ENCODE measurements at regions not wholly inside any gene's neighbourhood (a gene's known extent, or its start where the extent isn't known, plus 50 kb on each side); places are given as distances from the start of the nearest gene placed in this dataset.
"Not testable (repeated sequence)": the region's sequence is repeated elsewhere in the genome, so short reads cannot be mapped to it uniquely, and the experiment has no call there.

- Mint-ChIP-seq H3K27me3 (peaks cover 4% of the 10 kb centered on the region), H3K36me3 (no peaks in the 10 kb centered on the region), H3K9me3 (no peaks in the 10 kb centered on the region), H3K4me1 (no peaks in the 10 kb centered on the region), H3K4me3 (no peak overlapping the region), H3K27ac (no peak overlapping the region)
- POLR2A ChIA-PET = interaction anchor here (0.7 kb wide), 1 partner anchor 41 kb away, joined by 5 read pairs; no protein-coding TSS in a partner anchor
- no peak for DNase-seq
- ATAC-seq (ENCODE audit: low read depth) = no peak
These were observed 186.1 kb downstream of the TMA16 start for GRCh38 chr4:163680386-163681098.

GRCh38 chr4:163681208-163681821 is 186.8 kb downstream of the TMA16 start:
- Mint-ChIP-seq H3K4me1 (no peaks in the 10 kb centered on the region), H3K27me3 (peaks cover 4% of the 10 kb centered on the region), H3K9me3 (no peaks in the 10 kb centered on the region), H3K4me3 (no peak overlapping the region), H3K36me3 (no peaks in the 10 kb centered on the region), H3K27ac (no peak overlapping the region)
- peak; percentile 50 for ATAC-seq (ENCODE audit: low read depth)
- no peak for DNase-seq
- POLR2A ChIA-PET = interaction anchor here (0.6 kb wide), 1 partner anchor 943 kb away, joined by 3 read pairs; no protein-coding TSS in a partner anchor

DNA sequence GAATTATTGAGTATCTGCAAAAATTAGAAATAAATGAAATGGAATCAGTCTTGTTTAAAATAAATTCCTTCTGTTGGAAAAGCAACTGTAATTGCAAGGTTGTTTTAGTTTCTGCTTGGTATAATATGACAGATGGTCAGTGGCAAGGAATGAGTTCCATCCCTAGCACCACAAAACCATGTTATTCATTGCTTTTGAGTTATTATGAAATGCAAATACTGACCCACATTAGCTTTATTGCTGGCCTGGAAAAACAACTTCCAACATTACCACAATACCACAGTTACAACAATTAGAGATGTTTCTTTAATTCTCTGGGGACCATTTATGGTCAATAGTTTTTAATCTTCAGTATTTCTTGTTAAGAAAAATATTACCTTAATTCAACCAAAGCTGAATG is 194.4 kb downstream of the TMA16 start:
- POLR2A ChIA-PET = no interaction called here
- ATAC-seq (ENCODE audit: low read depth) = no peak
- H3K4me1 Mint-ChIP-seq = no peaks in the 10 kb centered on the region

DNA sequence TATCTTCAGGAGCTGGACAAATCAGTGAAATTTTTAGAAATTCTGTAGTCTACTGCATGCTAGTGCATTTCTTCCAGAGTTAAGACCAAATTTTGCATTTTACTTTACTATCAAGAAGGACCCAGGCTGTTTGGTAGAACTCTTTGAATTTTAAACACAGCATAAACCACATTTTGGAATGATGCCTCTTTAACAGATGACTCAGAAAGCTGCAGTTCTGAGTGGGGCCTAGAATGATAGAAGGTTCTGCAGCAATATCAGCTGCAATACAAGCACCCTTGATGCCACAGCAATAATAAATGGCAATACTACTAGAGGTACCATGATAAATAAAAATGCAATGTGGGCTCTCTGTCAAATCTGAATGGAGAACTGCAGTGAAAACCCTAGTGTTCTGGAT is 198.7 kb downstream of the TMA16 start:
- H3K4me3 Mint-ChIP-seq = no peak overlapping the region
- no peak overlapping the region for H3K27ac Mint-ChIP-seq
- H3K27me3 Mint-ChIP-seq = peaks cover 6% of the 10 kb centered on the region
- H3K4me1 Mint-ChIP-seq = no peaks in the 10 kb centered on the region
- POLR2A ChIA-PET = no interaction called here
- DNase-seq (no peak), ATAC-seq (ENCODE audit: low read depth) (no peak)
- H3K36me3 Mint-ChIP-seq = no peaks in the 10 kb centered on the region
- no peaks in the 10 kb centered on the region for H3K9me3 Mint-ChIP-seq

More for the DNA sequence above, 194.4 kb downstream of the TMA16 start:
- H3K27me3 Mint-ChIP-seq = peaks cover 7% of the 10 kb centered on the region
- H3K4me3 Mint-ChIP-seq = no peak overlapping the region
- no peak overlapping the region for H3K27ac Mint-ChIP-seq
- no peak for DNase-seq
- H3K36me3 Mint-ChIP-seq = no peaks in the 10 kb centered on the region
- H3K9me3 Mint-ChIP-seq = no peaks in the 10 kb centered on the region

DNA sequence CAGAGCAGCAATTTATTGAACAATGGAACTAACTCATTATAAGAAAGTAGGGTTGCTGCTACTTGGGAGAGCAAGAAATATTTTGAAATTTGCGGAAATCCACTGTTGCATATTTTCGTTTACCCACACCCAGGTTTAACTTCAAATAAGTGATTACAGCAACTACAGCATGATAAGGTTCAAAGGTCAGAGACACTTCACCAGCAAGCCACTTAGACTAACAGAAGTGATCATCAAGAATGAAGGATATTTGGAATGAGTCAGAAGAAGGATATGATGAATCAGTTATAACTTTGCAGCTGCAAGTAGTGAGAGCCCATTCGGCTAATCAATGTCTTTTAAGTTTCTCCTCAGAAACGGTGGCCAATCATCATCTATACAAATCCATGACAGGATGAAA is 199.3 kb downstream of the TMA16 start:
- H3K36me3 Mint-ChIP-seq = no peaks in the 10 kb centered on the region
- ATAC-seq (ENCODE audit: low read depth) (no peak), DNase-seq (no peak)
- H3K27me3 Mint-ChIP-seq = peaks cover 6% of the 10 kb centered on the region
- no peaks in the 10 kb centered on the region for H3K9me3 Mint-ChIP-seq
- H3K4me1 Mint-ChIP-seq = no peaks in the 10 kb centered on the region
- H3K27ac Mint-ChIP-seq = no peak overlapping the region
- no peak overlapping the region for H3K4me3 Mint-ChIP-seq
- POLR2A ChIA-PET = no interaction called here

DNA sequence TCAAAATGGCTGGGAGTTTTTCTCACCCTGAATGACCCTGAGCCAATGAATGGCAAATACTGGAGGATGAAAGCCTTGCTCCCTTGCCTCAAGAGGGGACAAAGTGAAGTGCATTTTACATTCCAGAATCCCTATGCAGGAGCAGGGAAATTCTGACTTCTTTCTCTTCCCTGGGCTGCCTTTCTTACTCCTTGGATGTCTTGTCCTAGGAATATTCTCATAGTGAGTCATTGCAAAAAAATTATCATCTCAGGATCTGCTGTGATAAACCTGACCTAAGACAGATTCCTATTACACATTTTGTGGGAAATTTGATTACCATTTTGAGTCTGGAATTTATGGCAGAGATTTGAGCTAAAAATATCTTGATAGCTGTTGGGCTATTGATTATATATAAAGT is 199.9 kb downstream of the TMA16 start:
- no peaks in the 10 kb centered on the region for H3K9me3 Mint-ChIP-seq
- POLR2A ChIA-PET = no interaction called here
- peaks cover 6% of the 10 kb centered on the region for H3K27me3 Mint-ChIP-seq
- DNase-seq = no peak
- H3K36me3 Mint-ChIP-seq = no peaks in the 10 kb centered on the region
- no peak overlapping the region for H3K4me3 Mint-ChIP-seq
- H3K4me1 Mint-ChIP-seq = no peaks in the 10 kb centered on the region
- H3K27ac Mint-ChIP-seq = no peak overlapping the region
- ATAC-seq (ENCODE audit: low read depth) = no peak

DNA sequence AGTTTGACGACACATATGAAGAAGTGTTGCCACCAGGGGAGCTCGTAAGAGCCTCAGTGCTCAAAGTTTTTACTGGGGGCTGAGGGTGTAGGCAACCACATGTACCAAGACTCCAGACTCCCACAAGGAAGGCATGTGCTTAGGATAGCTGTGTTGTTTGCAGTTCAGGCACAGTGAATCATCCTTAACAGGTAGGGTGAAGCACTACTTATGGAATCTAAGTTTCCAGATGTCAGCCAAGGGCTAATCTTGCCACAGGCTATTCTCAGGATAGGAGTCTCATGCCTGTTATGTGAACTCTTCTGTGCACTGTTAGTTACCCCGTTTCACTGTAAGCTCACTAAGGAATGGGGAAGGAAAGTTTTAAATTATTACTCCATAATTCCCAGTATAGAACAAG is 202.6 kb downstream of the TMA16 start:
- no peaks in the 10 kb centered on the region for H3K4me1 Mint-ChIP-seq
- no peaks in the 10 kb centered on the region for H3K36me3 Mint-ChIP-seq
- H3K4me3 Mint-ChIP-seq = no peak overlapping the region
- POLR2A ChIA-PET = no interaction called here
- H3K27me3 Mint-ChIP-seq = peaks cover 4% of the 10 kb centered on the region
- no peak for ATAC-seq (ENCODE audit: low read depth)
- H3K9me3 Mint-ChIP-seq = no peaks in the 10 kb centered on the region
- H3K27ac Mint-ChIP-seq = no peak overlapping the region
- DNase-seq = no peak

DNA sequence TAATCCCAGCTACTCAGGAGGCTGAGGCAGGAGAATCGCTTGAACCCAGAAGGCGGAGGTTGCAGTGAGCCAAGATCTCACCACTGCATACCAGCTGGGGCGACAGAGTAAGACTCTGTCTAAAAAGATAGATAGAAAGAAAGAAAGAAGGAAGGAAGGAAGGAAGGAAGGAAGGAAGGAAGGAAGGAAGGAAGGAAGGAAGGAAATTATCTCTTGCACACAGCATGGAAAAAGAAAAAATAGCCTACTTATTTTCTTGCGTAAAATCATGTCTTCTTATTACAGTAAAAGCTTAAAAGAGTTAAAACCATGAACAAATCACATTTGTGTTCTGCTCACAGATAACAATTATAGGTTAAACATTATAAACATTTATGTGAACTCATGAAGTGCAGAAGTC is 205.9 kb downstream of the TMA16 start:
- H3K36me3 Mint-ChIP-seq; POLR2A ChIA-PET; H3K4me3 Mint-ChIP-seq; H3K27me3 Mint-ChIP-seq; H3K27ac Mint-ChIP-seq; H3K4me1 Mint-ChIP-seq; H3K9me3 Mint-ChIP-seq; DNase-seq; ATAC-seq (ENCODE audit: low read depth): not testable (repeated sequence)

DNA sequence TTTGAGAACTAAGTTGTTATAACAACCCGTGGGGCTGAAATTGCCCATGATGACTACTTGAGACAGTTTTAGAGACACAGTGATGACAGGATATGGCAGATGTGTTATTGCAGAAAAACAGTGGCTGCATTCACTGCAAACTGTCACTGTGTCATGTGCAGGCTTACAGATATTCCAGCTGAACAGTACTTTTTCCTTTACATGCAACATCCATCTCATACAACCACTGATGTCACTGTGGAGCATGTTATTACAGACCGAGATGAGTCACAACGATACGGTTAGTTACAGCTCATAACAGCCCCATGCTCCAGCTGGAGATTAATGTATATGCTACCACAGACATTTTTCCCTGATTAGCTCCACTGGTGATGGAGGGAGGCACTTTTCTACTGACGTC is 207.4 kb downstream of the TMA16 start:
- POLR2A ChIA-PET = no interaction called here
- Mint-ChIP-seq H3K27me3 (no peaks in the 10 kb centered on the region), H3K4me1 (no peaks in the 10 kb centered on the region), H3K9me3 (no peaks in the 10 kb centered on the region), H3K4me3 (no peak overlapping the region), H3K27ac (no peak overlapping the region), H3K36me3 (no peaks in the 10 kb centered on the region)
- ATAC-seq (ENCODE audit: low read depth) (no peak), DNase-seq (no peak)

GRCh38 chr4:163702736-163703135 is 208.2 kb downstream of the TMA16 start:
- POLR2A ChIA-PET = no interaction called here
- Mint-ChIP-seq H3K36me3 (no peaks in the 10 kb centered on the region), H3K27me3 (no peaks in the 10 kb centered on the region), H3K4me1 (no peaks in the 10 kb centered on the region), H3K9me3 (no peaks in the 10 kb centered on the region), H3K4me3 (no peak overlapping the region), H3K27ac (no peak overlapping the region)
- DNase-seq (no peak), ATAC-seq (ENCODE audit: low read depth) (no peak)

DNA sequence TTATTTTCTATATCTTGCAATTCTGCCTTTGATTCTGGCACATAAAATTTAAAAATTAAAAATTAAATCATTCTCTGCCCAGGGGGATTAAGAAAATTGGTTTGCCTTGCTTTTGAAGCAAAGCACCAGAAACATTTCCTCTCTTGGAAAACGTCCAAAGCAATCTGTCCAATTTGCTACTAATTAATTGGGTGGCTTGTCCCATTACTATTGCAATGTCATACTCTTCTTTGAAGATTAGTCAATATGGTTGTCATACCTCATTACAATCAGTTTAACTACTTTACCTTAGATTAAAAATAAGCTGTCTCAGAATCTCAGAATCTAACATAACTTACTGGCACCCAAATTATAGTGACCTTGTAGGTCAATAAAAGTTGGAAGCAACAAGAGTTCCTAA is 208.8 kb downstream of the TMA16 start:
- H3K4me1 Mint-ChIP-seq = no peaks in the 10 kb centered on the region
- POLR2A ChIA-PET = no interaction called here
- DNase-seq = no peak
- no peaks in the 10 kb centered on the region for H3K36me3 Mint-ChIP-seq
- no peak for ATAC-seq (ENCODE audit: low read depth)
- H3K9me3 Mint-ChIP-seq = no peaks in the 10 kb centered on the region
- H3K27me3 Mint-ChIP-seq = no peaks in the 10 kb centered on the region
- H3K27ac Mint-ChIP-seq = no peak overlapping the region
- H3K4me3 Mint-ChIP-seq = no peak overlapping the region

GRCh38 chr4:163707873-163708272 is 213.4 kb downstream of the TMA16 start:
- Mint-ChIP-seq H3K4me1 (no peaks in the 10 kb centered on the region), H3K9me3 (no peaks in the 10 kb centered on the region), H3K4me3 (no peak overlapping the region), H3K27me3 (no peaks in the 10 kb centered on the region), H3K27ac (no peak overlapping the region), H3K36me3 (no peaks in the 10 kb centered on the region)
- no peak for ATAC-seq (ENCODE audit: low read depth)
- POLR2A ChIA-PET = no interaction called here
- no peak for DNase-seq

DNA sequence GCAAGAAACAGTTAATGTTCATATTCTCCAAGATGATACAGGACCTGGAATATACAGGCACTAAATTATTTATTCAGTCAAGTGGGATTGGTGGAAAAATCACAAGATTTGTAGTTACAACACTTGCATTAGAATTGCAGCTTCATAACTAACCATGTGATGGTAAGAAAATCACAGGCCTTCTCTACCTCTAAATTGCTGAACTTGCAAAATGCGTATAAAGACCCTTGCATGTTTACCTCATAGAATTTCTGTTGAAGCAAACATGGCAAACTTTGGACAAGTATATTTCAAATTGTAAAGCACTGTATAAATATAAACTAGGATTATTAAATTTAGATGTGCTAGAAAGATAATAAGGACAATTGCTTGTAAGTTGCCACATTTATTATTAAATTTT is 215.1 kb downstream of the TMA16 start:
- no peaks in the 10 kb centered on the region for H3K27me3 Mint-ChIP-seq
- no peak overlapping the region for H3K27ac Mint-ChIP-seq
- POLR2A ChIA-PET = no interaction called here
- no peak for ATAC-seq (ENCODE audit: low read depth)
- H3K4me1 Mint-ChIP-seq = no peaks in the 10 kb centered on the region
- H3K4me3 Mint-ChIP-seq = no peak overlapping the region
- no peaks in the 10 kb centered on the region for H3K9me3 Mint-ChIP-seq
- H3K36me3 Mint-ChIP-seq = no peaks in the 10 kb centered on the region
- DNase-seq = no peak

GRCh38 chr4:163710158-163710557 is 215.7 kb downstream of the TMA16 start:
- no peak for DNase-seq
- Mint-ChIP-seq H3K36me3 (no peaks in the 10 kb centered on the region), H3K27ac (no peak overlapping the region), H3K4me1 (no peaks in the 10 kb centered on the region), H3K27me3 (no peaks in the 10 kb centered on the region), H3K9me3 (no peaks in the 10 kb centered on the region), H3K4me3 (no peak overlapping the region)
- POLR2A ChIA-PET = no interaction called here
- ATAC-seq (ENCODE audit: low read depth) = no peak
